ENCODE measurements at regions not wholly inside any gene's neighbourhood (a gene's known extent, or its start where the extent isn't known, plus 50 kb on each side); places are given as distances from the start of the nearest gene placed in this dataset.

GRCh38 chr1:214837376-214837775 lies 234.4 kb downstream of the CENPF start (continued):
- no peak for TF ChIP-seq YY1 (IDR thresholded peaks at IDR 0.05; ENCODE audit: low read depth, low read length)
- TF ChIP-seq FOSL1 (IDR thresholded peaks at IDR 0.05; ENCODE audit: insufficient read depth, low read depth, low read length) = no peak
- no peak for TF ChIP-seq TEAD4 (IDR thresholded peaks at IDR 0.05; ENCODE audit: low read depth, low read length)
- no peak for TF ChIP-seq JUND (IDR thresholded peaks at IDR 0.05; ENCODE audit: low read length)
- TF ChIP-seq PHF8 (conservative IDR thresholded peaks at IDR 0.05; ENCODE audit: low read depth, low read length) = no peak
- TF ChIP-seq CBX5 (IDR thresholded peaks at IDR 0.05; ENCODE audit: low read depth, low read length) = no peak
- TF ChIP-seq BCL11A (IDR thresholded peaks at IDR 0.05; ENCODE audit: low read depth in 2 of 2, low read length in 2 of 2) = no peak
